SK-N-SH (cell line): ENCODE measurements at regions not wholly inside any gene's neighbourhood (a gene's known extent, or its start where the extent isn't known, plus 50 kb on each side); places are given as distances from the start of the nearest gene placed in this dataset.

Experiments used
- CTCF ChIA-PET: fragments of 300-600, 350-600 bp; formaldehyde crosslinking; extraction: SDS; loops from one replicate; lab custom pipeline; 2021; lab: Yijun Ruan, JAX
- POLR2A ChIA-PET: fragments of 350-600 bp; sonication (Branson Sonifier 250); formaldehyde crosslinking; extraction: SDS; loops from one replicate; lab custom pipeline; 2020; ENCODE audit warnings: antibody characterized with exemption, inconsistent platforms; lab: Yijun Ruan, JAX
- DNase-seq: peaks from one replicate; pipeline ENCODE4 v3.0.0; 2012
- H2AFZ ChIP-seq: fragments of 200-600 bp; sonication (generic); 2 replicates; pipeline ENCODE4 v1.8.1; 2016; ENCODE audit warnings: antibody characterized with exemption, mild to moderate bottlenecking, low read depth
- H3F3A ChIP-seq: fragments of 200-600 bp; sonication (generic); replicated peaks from 2 replicates; pipeline ENCODE3; 2016; ENCODE audit warnings: antibody characterized with exemption, mild to moderate bottlenecking; ENCODE audit not compliant: insufficient read depth
- H3K27ac ChIP-seq, 2 experiments: fragments of 200-500 bp in 1 of 2; fragments of 200-600 bp in 1 of 2; sonication (Bioruptor generic) in 1 of 2; sonication (generic), shearing (Covaris generic) in 1 of 2; 2 replicates each; pipeline versions ENCODE4 v1.5.1 to v1.6.1; 2014 to 2016; ENCODE audit warnings: low read depth in 2 of 2, inconsistent platforms in 1 of 2, low read length in 1 of 2, mild to moderate bottlenecking in 1 of 2, mixed read lengths in 1 of 2
- H3K27me3 ChIP-seq: fragments of 200-600 bp; sonication (generic), shearing (Covaris generic); 2 replicates; pipeline ENCODE4 v1.6.1; 2016; ENCODE audit warnings: mixed run types; ENCODE audit not compliant: insufficient read depth
- H3K36me3 ChIP-seq, 2 experiments: fragments of 200-500 bp in 1 of 2; fragments of 200-600 bp in 1 of 2; sonication (Bioruptor generic) in 1 of 2; sonication (generic) in 1 of 2; replicated peaks in 1 of 2; 2 replicates each; pipeline versions ENCODE3 to v1.5.1; 2014 to 2016; ENCODE audit warnings: low read length in 1 of 2, mild to moderate bottlenecking in 1 of 2; ENCODE audit not compliant: insufficient read depth in 2 of 2, control insufficient read depth in 1 of 2
- H3K4me1 ChIP-seq, 2 experiments: fragments of 200-500 bp in 1 of 2; fragments of 200-600 bp in 1 of 2; sonication (Bioruptor generic) in 1 of 2; sonication (generic), shearing (Covaris generic) in 1 of 2; 2 replicates each; pipeline versions ENCODE4 v1.5.1 to v1.6.1; 2014 to 2016; ENCODE audit warnings: low read depth in 1 of 2, low read length in 1 of 2, mixed run types in 1 of 2; ENCODE audit not compliant: insufficient read depth in 2 of 2, control insufficient read depth in 1 of 2
- H3K4me2 ChIP-seq: fragments of 200-600 bp; sonication (generic), shearing (Covaris generic); 2 replicates; pipeline ENCODE4 v1.6.1; 2017; ENCODE audit warnings: mixed run types
- H3K4me3 ChIP-seq, 2 experiments: fragments of 200-500 bp in 1 of 2; fragments of 200-600 bp in 1 of 2; sonication (Bioruptor generic) in 1 of 2; sonication (generic), shearing (Covaris generic) in 1 of 2; 2 replicates each; pipeline versions ENCODE4 v1.5.1 to v1.8.1; 2014 to 2016; ENCODE audit warnings: low read depth in 2 of 2, inconsistent platforms in 1 of 2, low read length in 1 of 2, mild to moderate bottlenecking in 1 of 2, mixed read lengths in 1 of 2, moderate library complexity in 1 of 2
- H3K79me2 ChIP-seq: fragments of 200-600 bp; sonication (generic); 2 replicates; pipeline ENCODE4 v1.8.1; 2017; ENCODE audit warnings: mild to moderate bottlenecking; ENCODE audit not compliant: insufficient read depth
- H3K9ac ChIP-seq: fragments of 200-600 bp; sonication (generic); 2 replicates; pipeline ENCODE4 v1.6.1; 2017; ENCODE audit warnings: mixed run types
- H3K9me2 ChIP-seq: fragments of 200-600 bp; sonication (generic); 2 replicates; pipeline ENCODE4 v1.6.1; 2017; ENCODE audit warnings: mixed run types
- H3K9me3 ChIP-seq: fragments of 200-600 bp; sonication (generic); 2 replicates; pipeline ENCODE4 v1.6.1; 2017; ENCODE audit warnings: mixed run types, mild to moderate bottlenecking, moderate library complexity
- H4K20me1 ChIP-seq: fragments of 200-600 bp; sonication (generic); 2 replicates; pipeline ENCODE4 v1.6.1; 2017; ENCODE audit warnings: mild to moderate bottlenecking, mixed run types; ENCODE audit not compliant: insufficient read depth
- EP300 ChIP-seq, 2 experiments: IDR thresholded peaks; 2 replicates each; pipeline versions ENCODE4 v1.4.0 to v1.6.1; 2012; ENCODE audit warnings: borderline replicate concordance in 1 of 2, low read depth in 1 of 2, low read length in 1 of 2
- FOSL2 ChIP-seq: IDR thresholded peaks from 2 replicates; pipeline ENCODE4 v1.4.0; 2012; ENCODE audit warnings: low read depth, mild to moderate bottlenecking, moderate library complexity, borderline replicate concordance
- FOXJ3 ChIP-seq: sonication (generic); formaldehyde crosslinking; IDR thresholded peaks from 2 replicates; pipeline ENCODE4 v1.5.1; 2020; ENCODE audit warnings: mild to moderate bottlenecking, missing genetic modification reagents
- GABPA ChIP-seq: IDR thresholded peaks from 2 replicates; pipeline ENCODE4 v1.4.0; 2012; ENCODE audit warnings: low read depth, mild to moderate bottlenecking
- GATA2 ChIP-seq: sonication (generic); formaldehyde crosslinking; IDR thresholded peaks from 2 replicates; pipeline ENCODE4 v1.5.0; 2020; ENCODE audit warnings: mild to moderate bottlenecking, missing genetic modification reagents
- RAD21 ChIP-seq: IDR thresholded peaks from 2 replicates; pipeline ENCODE4 v1.6.1; 2012; ENCODE audit warnings: mild to moderate bottlenecking, low read length
- RCOR1 ChIP-seq: fragments of 150-350 bp; IDR thresholded peaks from 2 replicates; pipeline ENCODE4 v1.6.1; 2017; ENCODE audit warnings: antibody characterized with exemption, low read length
- REST ChIP-seq: IDR thresholded peaks from 2 replicates; pipeline ENCODE4 v1.6.1; 2012; ENCODE audit warnings: mild to moderate bottlenecking, low read depth, low read length, moderate library complexity
- SMC3 ChIP-seq: IDR thresholded peaks from 2 replicates; pipeline ENCODE4 v1.6.1; 2012; ENCODE audit warnings: low read depth, low read length, improper control_type of control experiment
- TCF12 ChIP-seq: IDR thresholded peaks from 2 replicates; pipeline ENCODE4 v1.4.0; 2012
- TEAD4 ChIP-seq: IDR thresholded peaks from 2 replicates; pipeline ENCODE4 v1.4.0; 2012; ENCODE audit warnings: mild to moderate bottlenecking, borderline replicate concordance; ENCODE audit not compliant: insufficient read depth
- USF1 ChIP-seq: IDR thresholded peaks from 2 replicates; pipeline ENCODE4 v1.4.0; 2012; ENCODE audit warnings: low read depth, borderline replicate concordance
- TF ChIP-seq, protein P1 (sequence below): fragments of 200-600 bp; sonication (generic); IDR thresholded peaks from 2 replicates; pipeline ENCODE4 v1.6.1; 2017; ENCODE audit warnings: antibody characterized with exemption, mild to moderate bottlenecking, moderate library complexity

- no peaks in the 10 kb centered on the region for H3F3A ChIP-seq
- H3K36me3 ChIP-seq = no peaks in the 10 kb centered on the region
- ChIA-PET POLR2A (no interaction called here), CTCF (no interaction called here)
- no peaks in the 10 kb centered on the region; the same call in 1 of the 2 replicates for H3K27me3 ChIP-seq
- H3K4me2 ChIP-seq = no peak overlapping the region
- TF ChIP-seq SMC3 = no peak
- TF ChIP-seq TCF12 = peak; percentile 37
- H3K4me3 ChIP-seq = no peak overlapping the region
- no peaks in the 10 kb centered on the region for H3K9me2 ChIP-seq
- no peaks in the 10 kb centered on the region for H4K20me1 ChIP-seq
- H3K4me1 ChIP-seq = no peaks in the 10 kb centered on the region; a peak in 1 of 4 replicates
- no peaks in the 10 kb centered on the region for H3K9me3 ChIP-seq
- no peak overlapping the region for H2AFZ ChIP-seq
- no peak overlapping the region for H3K9ac ChIP-seq
- DNase-seq = no peak
- no peak overlapping the region for H3K27ac ChIP-seq
- no peaks in the 10 kb centered on the region for H3K79me2 ChIP-seq
These were observed 132.2 kb upstream of the TRIM2 start for GRCh38 chr4:153071958-153072598.

DNA sequence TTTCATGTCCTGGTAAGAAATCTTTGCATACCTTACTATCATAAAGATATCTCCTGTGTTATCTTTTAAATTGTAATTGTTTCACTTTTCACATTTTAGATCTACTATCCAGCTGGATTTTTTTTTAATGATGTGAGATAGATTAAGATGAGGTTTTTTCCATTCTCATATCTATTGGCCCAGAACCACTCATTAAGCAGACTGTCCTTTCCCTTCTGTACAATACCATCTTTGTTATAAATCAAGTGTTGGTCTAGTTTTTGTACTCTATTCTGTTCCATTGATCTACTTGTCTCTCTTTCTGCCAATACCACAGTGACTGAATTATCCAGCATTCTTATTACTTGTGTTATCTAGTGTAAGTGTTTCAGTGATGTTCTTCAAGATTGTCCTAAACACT lies 131.6 kb upstream of the TRIM2 start:
- no peak overlapping the region for H3K9ac ChIP-seq
- H3K79me2 ChIP-seq = no peaks in the 10 kb centered on the region
- H3K9me2 ChIP-seq = no peaks in the 10 kb centered on the region
- H3F3A ChIP-seq = no peaks in the 10 kb centered on the region
- no peaks in the 10 kb centered on the region for H4K20me1 ChIP-seq
- H3K27ac ChIP-seq = no peak overlapping the region
- no peaks in the 10 kb centered on the region for H3K9me3 ChIP-seq
- DNase-seq = no peak
- H3K4me1 ChIP-seq = no peaks in the 10 kb centered on the region; a peak in 1 of 4 replicates
- no peaks in the 10 kb centered on the region; the same call in 1 of the 2 replicates for H3K27me3 ChIP-seq
- POLR2A ChIA-PET = no interaction called here
- TF ChIP-seq RAD21 (no peak), FOSL2 (no peak), REST (no peak), GATA2 (CRISPR knock-in tag) (no peak), TEAD4 (no peak), RCOR1 (no peak), GABPA (no peak), FOXJ3 (CRISPR knock-in tag) (no peak), SMC3 (no peak), EP300 (IDR thresholded peaks at IDR 0.05; ENCODE audit: borderline replicate concordance in 1 of 2, low read depth in 1 of 2, low read length in 1 of 2) (no peak), USF1 (no peak)
- TF ChIP-seq, protein P1, sequence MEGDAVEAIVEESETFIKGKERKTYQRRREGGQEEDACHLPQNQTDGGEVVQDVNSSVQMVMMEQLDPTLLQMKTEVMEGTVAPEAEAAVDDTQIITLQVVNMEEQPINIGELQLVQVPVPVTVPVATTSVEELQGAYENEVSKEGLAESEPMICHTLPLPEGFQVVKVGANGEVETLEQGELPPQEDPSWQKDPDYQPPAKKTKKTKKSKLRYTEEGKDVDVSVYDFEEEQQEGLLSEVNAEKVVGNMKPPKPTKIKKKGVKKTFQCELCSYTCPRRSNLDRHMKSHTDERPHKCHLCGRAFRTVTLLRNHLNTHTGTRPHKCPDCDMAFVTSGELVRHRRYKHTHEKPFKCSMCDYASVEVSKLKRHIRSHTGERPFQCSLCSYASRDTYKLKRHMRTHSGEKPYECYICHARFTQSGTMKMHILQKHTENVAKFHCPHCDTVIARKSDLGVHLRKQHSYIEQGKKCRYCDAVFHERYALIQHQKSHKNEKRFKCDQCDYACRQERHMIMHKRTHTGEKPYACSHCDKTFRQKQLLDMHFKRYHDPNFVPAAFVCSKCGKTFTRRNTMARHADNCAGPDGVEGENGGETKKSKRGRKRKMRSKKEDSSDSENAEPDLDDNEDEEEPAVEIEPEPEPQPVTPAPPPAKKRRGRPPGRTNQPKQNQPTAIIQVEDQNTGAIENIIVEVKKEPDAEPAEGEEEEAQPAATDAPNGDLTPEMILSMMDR = no peak
- TF ChIP-seq, all 33 proteins: peak for 0
- CTCF ChIA-PET = no interaction called here
- Histone ChIP-seq H2AFZ (no peak overlapping the region), H3K4me2 (no peak overlapping the region), H3K4me3 (no peak overlapping the region), H3K36me3 (no peaks in the 10 kb centered on the region)
